Fibroblast of skin of scalp (primary cell): ENCODE measurements at regions not wholly inside any gene's neighbourhood (a gene's known extent, or its start where the extent isn't known, plus 50 kb on each side); places are given as distances from the start of the nearest gene placed in this dataset.
A peak's percentile ranks its signal among the peaks of the same experiment; 100 is the strongest.

ENCODE experiments used
- DNase-seq: peaks from one replicate; pipeline ENCODE4 v3.0.0-alpha.2; 2013

DNA sequence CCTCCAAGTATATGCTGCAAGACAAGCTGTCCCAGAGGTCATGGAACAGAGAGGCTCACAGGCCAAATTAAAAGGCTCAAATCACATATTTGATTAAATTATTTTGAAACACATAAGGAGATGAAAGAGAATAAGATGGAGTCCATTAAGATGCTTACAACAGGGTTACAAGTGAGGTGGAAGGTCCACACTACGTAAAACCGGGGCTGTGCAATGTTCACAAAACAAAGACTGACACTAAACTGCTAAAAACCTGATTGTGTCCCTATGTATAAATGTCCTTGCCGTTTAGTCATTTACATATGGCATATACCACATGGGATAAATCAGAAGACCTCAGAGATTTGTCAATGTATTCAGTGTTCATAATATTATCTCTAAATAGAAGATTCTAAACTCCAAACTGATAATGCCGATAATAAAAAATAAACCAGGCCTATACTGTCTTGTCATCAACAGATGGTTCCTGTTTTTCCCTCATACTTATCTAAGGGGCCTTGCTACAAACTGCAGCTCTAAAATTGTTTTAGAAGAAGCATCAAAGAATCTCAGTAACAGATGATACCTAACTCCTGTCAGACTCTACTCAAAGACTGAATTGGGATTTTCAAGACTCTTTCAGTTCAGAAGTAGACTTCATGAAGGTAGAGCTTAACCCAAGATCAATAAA lies 51.8 kb upstream of the RIPOR2 start:
- DNase-seq, result no peak

DNA sequence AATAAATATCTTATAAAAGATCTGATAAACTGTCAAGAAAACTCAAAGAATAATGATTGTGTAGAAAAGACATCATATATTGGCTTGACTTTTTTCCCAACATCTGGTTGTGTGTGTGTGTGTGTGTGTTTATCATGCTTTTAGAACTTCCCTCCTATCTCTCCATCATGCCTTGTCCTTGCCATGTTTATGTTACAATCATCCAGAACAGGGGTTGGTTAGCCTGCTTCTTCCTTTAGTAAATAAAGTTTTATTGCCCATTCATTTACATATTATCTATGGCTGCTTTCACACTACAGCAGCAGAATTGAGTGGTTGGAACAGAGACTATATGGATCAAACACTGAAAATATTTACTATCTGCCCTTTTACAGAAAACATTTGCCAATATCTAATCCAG lies 52.8 kb upstream of the RIPOR2 start:
- no peak for DNase-seq

DNA sequence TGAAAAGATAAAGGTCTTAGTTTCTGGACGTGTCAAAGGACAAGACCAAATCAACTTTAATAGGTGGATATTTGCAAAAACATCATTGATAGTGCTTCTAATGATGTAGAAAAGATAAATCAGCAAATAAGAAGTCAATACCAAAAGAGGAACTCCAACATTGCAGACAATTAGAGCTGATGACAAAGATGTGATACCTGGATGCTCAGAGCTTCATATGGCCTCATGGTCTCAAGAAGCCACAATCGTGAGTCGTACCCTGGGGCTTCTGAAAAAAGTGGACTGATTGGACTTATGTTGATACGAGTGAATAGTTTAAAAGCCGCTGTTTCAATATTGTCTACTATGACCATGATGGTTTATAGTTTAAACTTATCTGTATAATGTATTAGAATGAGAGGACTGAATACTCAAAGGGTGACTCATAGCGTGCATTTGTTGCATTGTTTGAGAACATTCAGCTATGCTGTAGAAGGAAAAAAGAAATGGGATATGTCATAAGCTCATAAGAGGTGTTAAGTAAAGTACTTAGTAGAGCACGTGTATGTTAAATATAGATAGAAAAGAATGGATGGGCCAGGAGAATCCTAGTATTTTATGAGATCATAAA lies 54.6 kb upstream of the RIPOR2 start:
- peak; percentile 53 for DNase-seq

DNA sequence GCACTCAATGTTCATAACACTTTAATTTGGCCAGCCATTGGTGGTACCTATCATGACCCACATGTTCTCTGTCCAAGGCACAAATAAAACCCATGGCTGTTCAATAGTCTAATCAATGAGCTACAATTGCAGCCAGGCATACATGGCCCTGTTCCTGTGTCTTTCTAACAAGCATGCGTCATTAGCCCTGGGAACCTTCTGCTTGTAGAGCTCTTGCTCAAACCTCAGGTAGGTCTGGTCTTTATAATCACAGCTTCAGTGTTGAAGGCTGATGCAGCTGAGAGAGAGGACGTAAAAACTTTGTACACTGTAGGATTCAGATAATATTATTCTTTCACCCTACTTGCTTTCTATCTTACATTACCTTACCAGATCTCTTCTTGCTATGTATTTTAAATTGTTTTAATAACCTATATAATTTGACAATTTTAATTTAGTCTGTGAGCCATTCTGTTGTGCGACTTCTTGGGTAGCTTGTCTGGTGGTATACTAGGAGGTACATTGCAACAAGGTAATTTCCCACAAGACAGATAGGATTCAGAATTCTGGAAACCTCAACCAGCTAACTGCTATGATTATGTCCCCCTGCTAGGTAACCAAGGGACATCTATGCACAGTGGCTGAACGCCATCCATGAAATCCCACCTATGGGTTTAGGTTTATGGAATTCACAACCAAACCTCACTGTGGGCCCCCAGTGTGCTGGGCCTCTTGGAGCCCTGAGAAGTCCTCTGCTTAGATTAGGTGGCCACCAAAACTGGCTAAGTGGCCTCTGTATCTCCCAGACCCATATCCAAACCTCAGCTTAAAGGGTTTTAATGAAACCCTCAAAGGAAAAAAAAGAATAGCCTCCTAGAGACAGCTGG lies 55.4 kb upstream of the RIPOR2 start:
- DNase-seq, result no peak

DNA sequence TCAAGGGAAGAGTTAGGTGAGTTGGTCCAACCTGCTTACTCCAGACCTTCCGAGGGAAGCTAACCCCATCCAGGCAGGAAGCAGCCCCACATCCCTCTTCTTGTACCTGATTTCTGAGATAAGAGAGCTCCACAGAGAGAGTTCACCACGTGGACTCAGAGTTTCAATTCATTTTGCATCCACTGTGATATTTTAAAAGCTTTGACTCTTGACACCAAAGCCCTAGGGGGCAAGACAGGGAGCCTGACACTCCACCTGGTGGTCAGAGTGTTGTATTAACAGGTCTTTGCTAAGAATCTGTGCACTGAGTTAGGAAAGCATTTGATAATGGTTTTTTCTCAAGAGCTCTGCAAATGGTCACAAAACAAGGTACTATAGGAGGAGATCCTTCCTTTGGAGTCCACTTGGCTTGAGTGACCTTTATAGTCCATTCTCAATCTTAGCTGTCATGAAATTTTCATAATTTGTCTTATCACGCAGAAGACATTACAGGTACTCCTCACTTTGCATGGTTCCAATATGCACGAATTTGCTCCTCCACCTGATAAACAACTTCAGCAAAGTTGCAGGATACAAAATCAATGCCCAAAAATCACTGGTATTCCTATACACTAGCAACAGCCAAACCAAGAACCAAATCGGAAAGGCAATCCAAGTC lies 56.2 kb upstream of the RIPOR2 start:
- peak; percentile 67 for DNase-seq

DNA sequence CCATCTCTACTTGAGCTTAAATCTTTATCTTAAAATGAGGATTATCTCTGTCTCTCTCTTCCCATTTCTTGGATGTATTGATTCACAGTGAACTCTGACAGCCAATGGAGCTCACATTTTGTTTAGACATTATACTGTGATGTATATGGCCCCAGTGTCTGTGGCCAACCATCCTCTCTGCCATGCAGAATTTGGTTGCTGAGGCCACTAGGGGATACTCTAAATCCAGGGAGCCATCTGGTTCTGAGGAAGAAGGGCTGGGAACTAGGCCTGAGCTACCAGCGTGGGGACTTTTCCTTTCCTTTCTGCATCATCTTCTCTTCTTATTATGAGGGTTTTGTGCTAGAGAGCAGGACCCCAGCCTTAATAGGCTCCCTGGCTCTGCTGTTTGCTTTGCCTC lies 59.1 kb upstream of the RIPOR2 start:
- DNase-seq, result no peak

DNA sequence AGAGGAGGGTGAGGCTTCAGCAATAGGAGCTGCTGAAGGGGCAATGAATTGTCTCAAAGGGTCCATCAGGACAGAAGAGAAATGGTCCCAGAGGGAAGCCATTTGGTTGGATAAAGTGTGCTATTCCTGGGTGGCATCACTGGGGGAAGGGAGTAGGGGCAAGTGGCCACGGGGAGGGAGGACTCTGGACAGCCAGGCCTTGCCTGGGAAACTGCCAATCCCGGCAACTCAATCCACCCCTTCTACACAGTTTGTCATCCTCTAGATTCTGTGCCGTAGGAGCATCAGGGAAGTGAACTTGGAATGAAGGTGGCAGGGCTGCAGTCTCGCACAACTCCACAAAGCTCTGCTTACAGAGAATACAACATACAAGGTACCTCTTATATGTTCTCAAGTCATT lies 59.5 kb upstream of the RIPOR2 start:
- no peak for DNase-seq

DNA sequence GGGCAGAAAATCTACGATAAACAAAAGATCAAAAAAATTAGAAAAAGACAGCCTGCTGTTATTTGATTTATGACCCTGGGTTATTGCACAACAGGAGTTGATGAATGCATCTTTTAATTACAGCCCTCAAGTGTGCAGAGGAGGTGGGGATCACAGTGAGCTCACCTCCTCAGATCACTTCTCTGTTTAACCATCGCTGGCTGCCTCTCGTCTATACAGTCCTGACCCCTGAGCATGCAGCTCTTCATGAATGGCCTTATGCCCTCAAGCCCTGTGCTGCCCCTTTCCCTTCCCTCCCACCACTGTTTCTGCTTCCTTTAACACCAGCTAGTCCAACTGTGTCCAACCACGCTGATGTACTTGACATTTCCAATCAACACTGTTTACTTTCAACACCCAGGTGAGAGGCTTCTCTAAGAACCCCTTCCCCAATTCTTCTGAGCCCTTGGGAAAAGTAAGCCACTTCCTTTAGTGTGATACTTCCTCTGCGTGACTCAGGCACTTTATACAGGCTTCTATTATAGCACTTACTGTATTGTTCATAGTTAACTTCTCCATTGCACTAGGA lies 60.6 kb upstream of the RIPOR2 start:
- DNase-seq, result no peak

DNA sequence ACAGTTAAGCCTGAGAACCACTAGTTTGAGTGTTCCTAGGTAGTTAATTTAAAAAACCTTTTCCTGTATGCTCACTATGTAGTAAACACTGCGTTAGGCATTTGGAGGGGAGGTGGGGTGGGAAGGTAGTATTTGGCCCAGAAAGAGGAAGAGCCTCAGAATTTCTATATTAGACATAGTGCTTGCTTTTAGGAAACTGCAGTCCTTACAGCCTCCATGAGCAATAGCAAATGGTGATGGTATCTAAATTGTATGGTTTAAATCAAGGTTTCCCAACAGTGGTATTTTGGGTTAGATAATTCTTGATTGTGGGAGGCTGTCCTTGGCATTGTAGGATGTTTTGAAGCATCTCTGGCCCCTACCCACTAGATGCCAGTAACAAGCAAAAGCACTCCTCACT lies 61.5 kb upstream of the RIPOR2 start:
- DNase-seq, result no peak

DNA sequence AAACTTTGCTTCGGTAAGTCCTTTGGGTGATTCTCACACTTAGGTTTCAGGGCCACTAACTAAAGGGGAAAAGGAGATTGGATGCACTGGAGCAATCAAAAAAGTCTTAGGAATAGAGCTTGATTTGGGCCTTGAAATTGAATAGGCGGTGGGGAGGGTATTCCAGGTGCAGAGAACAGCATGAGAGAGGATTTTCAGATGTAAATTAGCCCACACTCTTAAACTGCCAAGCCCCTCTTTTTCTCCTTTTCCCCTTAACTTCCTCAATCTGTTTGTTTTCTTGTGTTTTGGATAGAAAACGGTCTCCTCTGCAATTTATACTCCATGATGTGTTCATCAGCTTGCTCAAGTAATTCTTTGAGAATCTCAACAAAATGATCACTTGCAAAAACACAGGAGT lies 62.1 kb upstream of the RIPOR2 start:
- DNase-seq, result no peak

DNA sequence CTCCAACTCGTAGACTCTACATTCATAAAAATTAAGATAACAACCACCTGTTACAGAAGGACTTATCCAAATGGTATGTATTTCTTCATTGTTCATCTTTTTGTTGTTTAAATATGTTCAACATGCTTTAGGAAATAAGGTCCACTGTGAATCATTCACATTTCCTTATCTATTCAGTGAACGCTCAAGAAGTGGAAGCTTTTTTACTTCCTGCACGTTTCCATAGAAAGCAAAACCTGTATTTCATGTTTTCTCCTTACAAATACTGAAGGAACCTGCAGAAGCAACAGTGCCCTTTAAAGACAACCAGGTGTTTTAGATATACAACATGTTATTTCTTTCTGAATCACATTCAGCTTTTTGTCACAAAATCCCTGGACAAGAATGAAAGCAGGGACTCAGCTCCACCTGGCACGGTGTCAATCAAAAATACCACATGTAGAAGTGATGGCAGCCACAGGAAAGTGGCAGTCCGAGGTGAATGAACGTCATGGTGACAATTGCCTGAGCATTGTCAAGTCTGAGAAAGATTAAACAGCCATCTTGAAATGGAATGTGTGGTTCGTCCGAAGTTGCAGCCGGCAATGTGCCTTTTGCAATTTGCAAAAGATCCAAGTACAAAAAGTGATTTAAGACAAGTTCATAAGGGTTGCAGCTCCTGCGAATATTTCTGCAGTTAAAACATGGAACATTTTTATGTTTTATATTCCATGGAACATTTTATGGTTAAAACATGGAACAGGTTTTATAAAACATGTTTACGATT lies 66.7 kb upstream of the RIPOR2 start:
- DNase-seq, result no peak

DNA sequence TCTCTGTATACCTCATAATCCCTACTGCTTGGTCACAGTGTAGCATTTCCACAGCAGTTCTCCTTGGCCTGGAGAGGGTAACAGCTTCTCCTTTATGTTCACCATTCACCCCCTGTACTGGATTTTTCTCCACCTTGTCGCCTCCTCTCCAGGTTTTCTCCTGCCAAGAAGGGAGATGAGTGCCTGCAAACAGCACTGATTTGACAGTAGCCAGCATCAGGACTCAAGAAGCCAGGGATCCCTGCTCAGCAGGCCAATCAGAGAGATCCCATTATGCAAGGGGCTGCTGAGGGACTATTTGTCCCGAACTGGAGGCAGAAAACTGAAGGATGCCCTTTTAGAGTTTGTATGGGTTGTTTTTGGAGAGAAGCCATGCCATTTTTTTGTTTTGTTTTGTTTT lies 68.6 kb upstream of the RIPOR2 start:
- no peak for DNase-seq

DNA sequence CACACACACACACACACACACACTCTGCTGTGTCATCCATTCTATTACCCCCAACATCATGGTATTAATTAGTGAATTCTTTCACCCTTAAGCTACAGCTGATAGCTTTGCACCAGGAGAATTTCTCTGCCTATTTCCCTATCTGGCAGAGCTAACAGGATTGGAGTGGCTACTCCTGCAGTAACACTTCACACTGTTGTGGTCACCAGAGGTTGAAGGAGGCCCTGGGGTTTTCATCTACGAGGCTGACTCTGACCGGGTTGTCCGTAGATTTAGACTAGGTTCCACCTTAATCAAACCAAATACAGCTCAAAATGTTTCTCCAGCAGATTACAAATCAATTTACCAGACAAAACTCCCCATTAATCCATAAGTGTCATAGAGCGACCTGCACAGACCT lies 69.2 kb upstream of the RIPOR2 start:
- DNase-seq, result no peak

DNA sequence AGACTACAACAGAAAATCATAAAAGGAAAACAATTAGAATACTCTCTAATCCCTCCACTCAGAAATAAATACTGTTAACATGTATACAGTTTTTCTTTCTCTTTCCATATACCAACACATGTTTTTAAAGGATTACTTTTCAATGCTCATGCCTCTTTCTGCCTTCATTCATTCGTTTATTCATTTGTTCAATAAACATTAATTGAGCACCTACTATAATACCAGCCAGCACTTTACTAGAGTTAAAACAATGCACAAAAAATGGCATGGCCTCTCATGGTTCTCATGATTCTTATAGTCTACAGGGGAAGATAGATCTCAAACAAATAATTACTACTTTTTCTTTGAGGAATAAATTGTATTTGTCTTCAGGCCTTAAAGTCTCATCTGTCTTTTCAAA lies 70.3 kb upstream of the RIPOR2 start:
- DNase-seq, result no peak

DNA sequence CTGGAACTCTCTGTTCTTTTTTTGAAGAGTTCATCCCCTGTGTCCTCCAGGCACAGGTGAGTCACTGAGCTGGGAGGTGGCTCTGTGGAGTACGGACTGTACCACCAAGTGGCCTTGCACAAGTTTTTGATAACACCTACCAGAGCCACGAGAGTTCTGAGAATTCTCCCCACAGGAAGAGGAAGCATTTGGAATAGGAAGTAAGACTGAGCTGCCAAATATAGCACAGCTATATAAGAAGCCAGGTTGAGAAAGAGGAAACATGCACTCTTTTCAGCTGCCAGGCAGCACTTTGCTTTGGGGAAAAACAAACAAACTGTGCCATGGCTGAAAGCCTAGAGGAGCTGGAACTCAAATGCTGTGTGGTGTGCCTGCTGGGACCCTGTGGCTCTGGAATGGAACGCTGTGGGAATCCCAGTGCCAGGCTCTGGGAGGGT lies 70.8 kb upstream of the RIPOR2 start:
- DNase-seq, result peak; percentile 36

DNA sequence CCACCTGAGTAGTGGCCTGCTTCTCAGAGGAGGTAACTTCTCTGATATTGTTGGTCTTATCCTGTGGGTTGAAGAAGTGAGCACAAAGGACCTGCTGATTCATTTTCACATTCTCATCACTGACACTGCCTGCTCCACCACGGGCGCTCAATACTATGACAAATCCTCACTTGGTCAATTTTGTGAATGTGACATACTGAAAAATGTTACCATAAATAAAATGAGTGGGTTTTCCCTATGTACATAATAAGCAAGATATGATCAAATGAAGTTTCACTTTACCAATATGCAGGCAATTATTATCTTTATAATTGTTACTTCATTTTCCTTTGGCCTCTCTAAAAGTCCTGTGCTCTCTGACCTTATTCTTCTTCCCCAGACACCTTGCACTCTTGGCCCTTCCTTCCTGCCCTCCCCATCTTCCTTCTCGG lies 71.5 kb upstream of the RIPOR2 start:
- DNase-seq, result no peak

DNA sequence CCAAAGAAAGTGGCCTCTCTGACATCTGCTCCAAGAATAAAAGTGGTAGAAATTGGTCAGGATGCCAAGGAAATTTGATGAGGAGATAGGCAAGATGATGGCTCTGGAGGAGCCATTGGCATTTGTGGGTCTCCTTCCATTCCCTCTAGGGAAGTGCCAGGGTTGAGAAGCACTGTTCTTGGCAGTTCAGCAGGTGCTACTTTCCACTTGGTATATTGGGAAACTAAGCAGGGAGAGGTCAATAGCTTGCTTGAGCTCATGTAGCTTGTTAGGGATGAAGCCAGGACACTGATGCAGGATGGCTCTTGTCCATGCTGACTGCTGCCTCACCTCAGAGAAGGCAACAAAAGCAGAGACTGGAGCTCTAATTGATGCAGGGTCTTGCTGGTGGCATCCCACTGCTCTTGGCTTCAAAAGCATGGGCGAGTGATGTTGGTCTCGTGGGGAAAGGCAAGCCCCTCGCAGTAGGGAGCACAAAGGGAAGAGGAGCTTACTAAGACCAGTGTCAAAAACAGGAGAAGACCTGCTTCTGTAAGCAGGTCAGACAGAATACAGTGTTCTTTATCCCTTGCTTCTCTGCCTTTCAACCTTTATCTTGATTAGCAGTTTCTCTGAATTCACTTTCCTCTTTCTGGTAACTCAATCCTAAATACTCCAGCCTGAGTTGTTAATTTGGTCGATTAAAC lies 73.1 kb upstream of the RIPOR2 start:
- DNase-seq, result no peak

DNA sequence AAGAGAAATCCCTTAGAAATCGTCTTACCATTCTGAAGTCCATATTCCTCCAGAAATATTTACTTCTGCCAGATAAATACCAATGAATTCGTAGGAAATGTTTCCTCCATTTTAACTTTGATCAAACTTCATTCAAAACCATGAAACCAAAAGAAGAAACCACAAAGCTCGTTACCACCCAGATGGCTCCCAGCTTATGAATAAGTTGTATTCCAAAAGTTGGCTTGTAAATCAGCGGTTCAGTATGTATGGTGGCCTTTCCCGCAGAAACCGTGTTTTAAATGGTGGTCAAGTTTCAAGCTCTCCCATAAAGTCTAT lies 73.6 kb upstream of the RIPOR2 start:
- no peak for DNase-seq

DNA sequence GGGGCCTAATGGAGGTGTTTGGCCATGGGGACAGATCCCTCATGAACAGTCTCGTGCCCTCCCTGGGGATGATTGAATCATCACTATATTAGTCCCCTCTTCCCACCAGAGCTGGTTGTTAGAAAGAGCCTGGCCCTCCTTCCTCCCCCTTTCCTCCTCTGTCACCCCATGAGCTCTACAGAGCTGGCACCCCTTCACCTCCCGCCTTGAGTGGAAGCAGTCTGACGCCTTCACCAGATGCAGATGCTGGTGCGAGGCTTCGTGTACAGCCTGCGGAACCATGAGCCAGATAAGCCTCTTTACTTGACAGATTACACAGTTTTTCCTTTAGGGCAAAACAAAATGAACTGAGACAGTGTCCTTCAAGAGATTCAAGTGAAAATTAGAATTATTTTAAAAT lies 74.4 kb upstream of the RIPOR2 start:
- no peak for DNase-seq

DNA sequence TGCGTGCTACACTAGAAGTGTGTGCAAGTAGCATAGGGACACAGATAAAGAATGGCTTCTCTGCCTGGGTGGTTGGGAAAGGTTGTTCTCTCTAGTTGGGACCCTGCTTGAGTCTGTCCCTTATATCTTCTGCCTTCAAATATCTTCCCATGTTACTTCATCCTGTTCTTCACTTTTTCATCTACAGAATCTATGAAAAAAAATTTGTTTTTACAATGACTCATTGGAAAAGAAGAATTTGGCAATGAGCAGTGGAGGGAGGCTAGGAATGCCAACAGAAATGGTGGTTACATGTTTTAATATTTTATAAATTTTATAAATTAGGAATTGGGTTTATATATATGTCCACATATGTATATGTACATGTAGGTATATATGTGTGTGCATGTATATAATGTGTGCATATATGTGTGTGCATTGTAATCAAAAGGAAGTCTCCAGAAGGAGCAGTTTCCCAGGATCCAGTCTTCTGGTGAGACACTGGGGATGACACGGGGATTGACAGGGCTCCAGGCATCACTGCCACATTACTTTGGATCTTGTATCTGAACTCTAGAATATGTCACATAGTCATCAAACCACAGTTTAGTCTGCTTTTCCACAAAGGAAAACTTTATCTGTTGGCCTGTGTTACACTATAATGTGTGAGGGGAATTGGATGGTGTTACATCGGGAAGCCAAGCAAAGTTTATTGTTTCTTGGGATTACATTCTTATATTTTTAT lies 75.3 kb upstream of the RIPOR2 start:
- peak; percentile 77 for DNase-seq

DNA sequence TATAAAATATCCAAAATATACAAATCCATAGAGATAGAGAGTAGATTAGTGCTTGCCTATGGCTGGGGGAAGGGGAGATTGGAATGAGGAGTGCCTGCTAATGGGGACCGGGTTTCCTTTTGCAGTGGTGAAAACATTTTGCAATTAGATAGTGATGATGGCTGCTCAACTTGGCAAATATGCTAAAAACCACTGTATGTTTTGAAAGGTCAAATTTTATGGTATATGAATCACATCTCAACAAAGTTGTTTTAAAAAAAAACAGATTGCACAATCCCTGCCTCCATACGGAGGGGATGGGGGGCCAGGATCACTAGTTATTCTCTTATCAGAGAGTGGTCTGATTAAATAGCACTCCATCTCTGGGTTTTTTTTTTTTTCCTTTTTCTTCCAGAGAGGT lies 76.9 kb upstream of the RIPOR2 start:
- DNase-seq, result peak; percentile 92
